IPS-15b (cell line): ENCODE measurements at regions not wholly inside any gene's neighbourhood (a gene's known extent, or its start where the extent isn't known, plus 50 kb on each side); places are given as distances from the start of the nearest gene placed in this dataset.
A peak's percentile ranks its signal among the peaks of the same experiment; 100 is the strongest.

Source experiments
- H3K27me3 ChIP-seq: one replicate; pipeline ENCODE4 v1.6.1; 2013; ENCODE audit warnings: low read length; ENCODE audit not compliant: control insufficient read depth, insufficient read depth
- H3K36me3 ChIP-seq: one replicate; pipeline ENCODE4 v1.6.1; 2013; ENCODE audit warnings: low read length; ENCODE audit not compliant: control insufficient read depth, insufficient read depth
- H3K4me1 ChIP-seq: one replicate; pipeline ENCODE4 v1.6.1; 2013; ENCODE audit warnings: mild to moderate bottlenecking, low read length; ENCODE audit not compliant: control insufficient read depth, insufficient read depth
- H3K4me3 ChIP-seq: one replicate; pipeline ENCODE4 v1.5.1; 2013; ENCODE audit warnings: low read depth, low read length
- H3K9ac ChIP-seq: one replicate; pipeline ENCODE4 v1.6.1; 2013; ENCODE audit warnings: low read depth, mild to moderate bottlenecking, low read length
- H3K9me3 ChIP-seq: one replicate; pipeline ENCODE4 v1.6.1; 2013; ENCODE audit warnings: mild to moderate bottlenecking, low read length; ENCODE audit not compliant: control insufficient read depth, insufficient read depth

DNA sequence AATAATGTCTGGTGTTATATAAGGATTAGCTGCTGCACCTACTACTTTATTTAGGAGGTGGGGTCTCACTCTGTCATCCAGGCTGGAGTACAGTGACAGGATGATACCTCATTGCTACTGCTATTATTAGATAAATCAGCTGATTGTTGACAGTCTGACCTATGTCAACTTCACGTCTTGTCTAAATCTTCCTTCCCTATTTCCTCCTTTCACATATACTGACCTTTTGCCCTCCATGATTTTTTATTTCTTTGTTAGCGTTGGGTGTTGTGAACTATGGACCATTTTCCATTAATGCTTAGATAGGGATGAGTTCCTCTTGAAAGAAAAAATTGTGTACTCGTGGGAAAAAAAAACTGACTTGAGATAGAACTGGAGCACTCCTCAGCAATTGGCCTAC is 109.9 kb upstream of the BEND6 start:
- Histone ChIP-seq H3K36me3 (no peaks in the 10 kb centered on the region), H3K4me3 (no peak overlapping the region), H3K9ac (no peak overlapping the region), H3K9me3 (no peaks in the 10 kb centered on the region), H3K4me1 (peaks cover 23% of the 10 kb centered on the region), H3K27me3 (no peaks in the 10 kb centered on the region)

DNA sequence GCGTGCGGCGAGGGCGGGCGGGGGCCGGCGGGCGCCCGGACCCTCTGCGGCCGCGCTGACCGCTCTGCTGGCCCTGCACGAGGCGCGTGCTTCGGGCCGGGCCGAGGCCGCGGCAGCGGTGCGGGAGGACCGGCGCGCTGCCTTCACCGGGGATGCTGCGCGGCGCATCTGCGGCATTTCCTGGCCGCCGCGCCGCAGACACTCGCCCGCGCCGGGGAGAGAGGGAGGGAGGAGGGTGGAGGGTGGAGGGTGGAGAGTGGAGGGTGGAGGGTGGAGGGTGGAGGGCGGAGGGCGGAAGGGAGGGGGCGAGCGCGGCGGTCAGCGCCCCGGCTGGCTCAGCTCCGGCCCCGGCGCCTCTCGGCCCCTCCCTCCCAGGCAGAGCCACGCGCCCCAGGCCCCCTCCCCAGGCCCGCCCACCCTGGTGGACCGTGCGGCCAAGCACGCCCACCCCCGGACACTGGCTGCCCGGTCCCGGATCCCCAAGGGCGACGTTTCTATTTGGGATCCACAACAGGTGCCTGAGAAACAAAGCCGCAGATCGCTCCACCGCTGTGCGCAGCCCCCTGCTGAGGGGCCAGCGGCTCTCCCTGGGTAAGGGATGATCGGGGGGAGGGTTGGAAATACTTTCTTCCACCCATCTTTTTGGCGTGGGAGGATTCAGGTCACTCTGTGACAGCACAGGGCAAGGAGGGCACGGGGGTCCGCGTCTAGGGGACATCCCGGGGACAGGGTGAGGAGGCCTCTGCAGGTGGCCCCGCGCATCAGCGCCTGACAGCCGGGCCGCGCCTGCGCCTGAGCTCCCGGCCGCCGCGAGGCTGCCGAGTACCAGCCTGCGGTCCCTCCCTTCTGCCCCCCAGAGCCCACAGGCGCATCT is 111.2 kb upstream of the BEND6 start:
- H3K36me3 ChIP-seq, result no peaks in the 10 kb centered on the region
- H3K9ac ChIP-seq, result peak overlapping the region; percentile 87
- H3K27me3 ChIP-seq, result no peaks in the 10 kb centered on the region
- peak overlapping the region; percentile 96 for H3K4me3 ChIP-seq
- H3K4me1 ChIP-seq, result peaks cover 25% of the 10 kb centered on the region
- no peaks in the 10 kb centered on the region for H3K9me3 ChIP-seq

DNA sequence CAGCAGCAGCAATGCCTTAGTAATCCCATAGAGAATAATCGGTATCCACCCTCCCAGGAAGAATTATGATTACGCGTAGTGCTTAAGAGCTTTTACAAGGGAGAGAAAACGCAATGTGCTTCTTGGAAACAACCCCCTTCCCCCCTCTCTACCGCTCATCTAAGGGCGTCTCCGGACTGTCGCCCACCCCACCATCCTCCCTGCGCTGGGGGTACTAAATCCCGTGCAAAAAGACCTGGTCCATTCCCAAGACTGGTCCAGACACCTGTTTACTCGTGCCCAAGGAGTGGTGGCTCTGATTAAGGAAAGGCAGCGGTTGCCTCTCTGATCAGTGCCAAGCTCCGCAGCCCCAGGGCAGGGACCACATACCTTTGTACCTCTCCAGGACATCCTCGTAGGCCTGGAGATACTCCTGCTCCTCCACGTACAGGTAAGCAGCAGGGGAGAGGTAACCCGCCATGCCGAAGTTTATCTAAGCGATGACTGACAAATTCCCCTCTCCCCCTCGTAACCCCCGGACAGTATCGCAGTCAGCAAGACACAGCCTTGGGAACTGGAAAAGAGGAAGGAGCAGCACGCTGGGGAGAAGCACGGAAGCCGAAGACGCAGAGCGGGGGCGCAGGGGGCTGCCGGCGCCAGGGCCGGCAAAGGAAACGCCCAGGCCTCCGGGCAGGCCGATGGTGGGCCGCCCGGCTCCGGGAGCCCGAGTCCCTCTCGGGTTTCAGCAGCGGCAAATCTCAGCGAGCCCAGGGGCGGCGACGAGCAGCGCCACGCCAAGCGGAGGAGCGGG is 112.0 kb upstream of the BEND6 start:
- H3K4me1 ChIP-seq, result peaks cover 25% of the 10 kb centered on the region
- H3K9ac ChIP-seq, result peak overlapping the region; percentile 87
- H3K4me3 ChIP-seq, result peak overlapping the region; percentile 96

DNA sequence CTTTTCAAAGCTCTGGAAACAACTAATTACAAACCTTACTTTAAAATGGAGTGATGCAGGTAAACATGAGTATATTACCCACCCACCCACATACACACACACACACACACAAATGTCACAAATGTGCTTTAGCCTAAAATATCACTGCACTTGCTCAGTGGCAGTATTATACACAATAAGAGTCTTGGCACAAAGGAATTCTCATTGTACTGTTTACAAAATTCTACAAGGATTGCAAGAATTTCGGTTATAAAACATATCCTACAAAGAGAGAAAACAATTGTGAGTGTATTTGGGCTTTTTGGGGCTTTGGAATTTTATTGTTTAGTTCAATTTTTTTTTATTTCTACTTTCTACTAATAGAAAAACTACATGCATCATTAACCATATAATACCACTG is 113.2 kb upstream of the BEND6 start:
- H3K27me3 ChIP-seq, result no peaks in the 10 kb centered on the region
- H3K4me1 ChIP-seq, result peaks cover 22% of the 10 kb centered on the region
- H3K4me3 ChIP-seq, result peak overlapping the region; percentile 96
- H3K9ac ChIP-seq, result peak overlapping the region; percentile 38
- H3K36me3 ChIP-seq, result no peaks in the 10 kb centered on the region
- no peaks in the 10 kb centered on the region for H3K9me3 ChIP-seq

More for the DNA sequence above, 112.0 kb upstream of the BEND6 start:
- Histone ChIP-seq H3K27me3 (no peaks in the 10 kb centered on the region), H3K36me3 (no peaks in the 10 kb centered on the region), H3K9me3 (no peaks in the 10 kb centered on the region)

DNA sequence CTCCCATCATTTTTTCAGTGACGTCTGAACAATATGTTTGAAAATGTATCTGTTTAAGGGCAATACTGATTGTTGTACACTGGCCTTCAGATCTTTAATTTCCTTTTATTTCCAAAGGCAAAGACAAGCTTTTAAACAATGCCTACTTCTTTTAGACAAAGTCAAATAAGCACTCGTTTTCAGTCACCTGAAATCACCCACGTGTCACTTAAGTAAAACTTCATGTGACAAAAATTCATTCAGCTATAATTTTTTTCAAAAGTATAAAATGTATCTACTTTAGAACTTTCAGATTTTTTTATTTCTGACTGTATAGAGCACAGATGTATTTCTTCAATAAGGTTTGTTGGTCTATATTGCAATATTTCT is 113.5 kb upstream of the BEND6 start:
- Histone ChIP-seq H3K27me3 (no peaks in the 10 kb centered on the region), H3K4me1 (peaks cover 22% of the 10 kb centered on the region), H3K36me3 (no peaks in the 10 kb centered on the region), H3K9me3 (no peaks in the 10 kb centered on the region), H3K9ac (no peak overlapping the region), H3K4me3 (peak overlapping the region; percentile 96)

DNA sequence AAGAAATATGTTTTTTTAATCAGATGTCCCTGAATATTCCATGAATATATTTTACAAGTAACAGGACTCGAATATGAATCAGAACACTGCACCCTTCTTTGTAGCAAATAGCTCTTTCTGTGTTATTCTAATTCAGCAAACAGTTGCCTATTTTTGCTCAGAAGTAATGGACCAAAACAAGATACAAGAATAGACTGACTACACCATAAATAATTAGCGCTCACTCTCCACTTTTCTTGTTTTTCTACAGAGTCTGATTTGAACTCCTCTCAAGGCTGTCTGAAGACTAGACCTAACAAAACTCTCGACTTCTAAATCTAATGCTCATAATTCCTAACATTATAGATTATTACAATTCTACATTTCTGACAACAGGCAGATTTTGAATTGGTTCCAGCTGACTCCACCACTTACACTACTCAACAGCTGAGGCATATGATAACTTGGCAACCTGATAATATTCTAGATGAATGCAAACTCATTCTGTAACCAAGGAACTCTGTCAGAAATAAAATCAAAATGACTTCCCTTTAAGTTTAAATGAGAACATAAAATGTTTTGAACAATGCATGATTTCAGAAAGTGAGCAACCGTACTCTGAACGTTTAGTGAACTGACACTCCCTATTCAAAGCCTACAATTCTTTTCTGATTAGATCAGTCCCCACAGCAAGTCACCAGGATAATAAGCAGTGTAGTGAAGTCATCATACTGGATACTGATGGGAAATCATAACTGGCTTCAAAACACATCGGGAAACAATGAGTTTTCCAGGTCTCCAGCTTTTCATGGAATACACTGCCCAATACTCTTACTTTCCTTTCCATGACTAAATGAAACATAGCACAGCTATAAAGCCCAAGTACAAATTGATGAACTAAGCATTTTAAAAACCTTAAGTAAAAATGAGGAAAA is 114.2 kb upstream of the BEND6 start:
- H3K4me3 ChIP-seq, result peak overlapping the region; percentile 10
- no peaks in the 10 kb centered on the region for H3K36me3 ChIP-seq
- no peaks in the 10 kb centered on the region for H3K27me3 ChIP-seq
- no peaks in the 10 kb centered on the region for H3K9me3 ChIP-seq
- peaks cover 22% of the 10 kb centered on the region for H3K4me1 ChIP-seq
- H3K9ac ChIP-seq, result peak overlapping the region; percentile 9

DNA sequence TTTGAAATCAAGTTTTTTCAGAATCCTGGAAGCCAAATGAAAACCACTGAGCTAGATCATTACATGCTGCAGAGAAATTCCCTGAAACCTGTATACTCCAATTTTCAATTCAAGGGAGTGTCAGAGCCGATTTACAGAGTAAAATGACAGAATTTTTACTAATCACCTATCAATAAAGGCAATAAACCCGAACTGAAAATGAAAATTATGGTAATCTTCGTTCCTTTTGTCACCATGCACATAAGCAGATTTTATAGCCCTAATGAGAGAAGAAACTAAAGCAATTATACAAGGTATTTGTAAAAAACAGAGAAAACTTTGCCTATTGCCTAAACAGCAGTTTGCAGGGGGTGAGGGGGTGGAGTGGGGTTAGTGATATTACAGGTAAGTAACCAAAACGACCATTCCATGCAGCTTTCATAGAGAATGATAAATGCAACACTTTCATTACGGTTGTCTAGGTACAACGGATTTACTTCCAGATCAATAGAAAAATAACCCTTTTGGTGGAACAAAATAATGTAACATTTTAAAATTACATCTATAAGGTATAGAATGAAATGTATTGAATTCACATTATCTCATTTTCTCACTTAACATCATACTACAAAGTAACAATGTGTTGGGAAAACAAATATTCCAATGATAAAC is 115.2 kb upstream of the BEND6 start:
- H3K36me3 ChIP-seq, result no peaks in the 10 kb centered on the region
- no peaks in the 10 kb centered on the region for H3K9me3 ChIP-seq
- H3K4me1 ChIP-seq, result peaks cover 20% of the 10 kb centered on the region
- no peak overlapping the region for H3K4me3 ChIP-seq
- no peak overlapping the region for H3K9ac ChIP-seq
- no peaks in the 10 kb centered on the region for H3K27me3 ChIP-seq

DNA sequence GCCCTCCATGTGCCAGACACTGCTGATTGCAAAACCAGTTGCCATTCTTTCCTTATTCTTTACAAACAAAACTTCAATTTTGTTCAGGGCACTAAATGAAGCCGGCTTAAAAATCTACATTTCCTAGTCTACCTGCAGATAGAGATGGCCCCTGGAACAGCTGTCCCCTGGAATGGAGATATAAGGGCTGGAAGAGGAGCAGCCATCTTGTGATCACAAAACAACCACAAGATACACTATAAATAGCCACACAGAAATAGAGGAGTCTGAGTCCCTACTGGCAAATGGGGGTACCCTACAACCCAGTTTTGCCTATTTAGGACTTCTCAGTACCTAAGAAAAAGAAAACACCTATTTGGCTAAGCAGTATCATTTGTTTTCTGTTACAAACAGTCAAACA is 115.9 kb upstream of the BEND6 start:
- no peak overlapping the region for H3K9ac ChIP-seq
- H3K4me3 ChIP-seq, result no peak overlapping the region

DNA sequence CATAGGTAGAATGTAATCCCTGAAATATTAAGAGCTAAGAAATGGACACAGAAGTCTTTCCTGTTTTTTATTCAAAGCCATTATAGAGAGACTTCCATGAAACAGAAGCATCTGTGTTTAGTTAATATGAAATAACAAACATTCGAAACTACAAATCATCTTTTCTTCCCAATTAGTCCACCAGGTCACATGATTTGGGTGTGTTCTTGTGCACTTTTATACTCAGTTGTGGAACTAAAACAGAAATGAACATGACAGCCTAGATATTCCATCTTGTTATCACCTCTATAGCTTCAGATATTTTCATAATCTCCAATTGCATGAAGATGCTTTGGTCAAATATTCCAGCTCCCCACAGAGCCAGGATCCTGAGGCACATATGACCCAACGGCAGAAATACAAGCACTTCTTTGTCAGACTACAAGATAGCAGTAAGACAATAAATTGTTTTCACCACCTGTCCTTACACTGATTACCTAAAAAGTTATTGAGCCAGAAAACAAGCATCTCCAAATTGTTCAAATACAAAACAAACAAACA is 116.8 kb upstream of the BEND6 start:
- H3K36me3 ChIP-seq, result no peaks in the 10 kb centered on the region
- H3K4me3 ChIP-seq, result no peak overlapping the region
- no peaks in the 10 kb centered on the region for H3K9me3 ChIP-seq

More for the DNA sequence above, 115.9 kb upstream of the BEND6 start:
- Histone ChIP-seq H3K4me1 (peaks cover 20% of the 10 kb centered on the region), H3K27me3 (no peaks in the 10 kb centered on the region), H3K9me3 (no peaks in the 10 kb centered on the region), H3K36me3 (no peaks in the 10 kb centered on the region)

DNA sequence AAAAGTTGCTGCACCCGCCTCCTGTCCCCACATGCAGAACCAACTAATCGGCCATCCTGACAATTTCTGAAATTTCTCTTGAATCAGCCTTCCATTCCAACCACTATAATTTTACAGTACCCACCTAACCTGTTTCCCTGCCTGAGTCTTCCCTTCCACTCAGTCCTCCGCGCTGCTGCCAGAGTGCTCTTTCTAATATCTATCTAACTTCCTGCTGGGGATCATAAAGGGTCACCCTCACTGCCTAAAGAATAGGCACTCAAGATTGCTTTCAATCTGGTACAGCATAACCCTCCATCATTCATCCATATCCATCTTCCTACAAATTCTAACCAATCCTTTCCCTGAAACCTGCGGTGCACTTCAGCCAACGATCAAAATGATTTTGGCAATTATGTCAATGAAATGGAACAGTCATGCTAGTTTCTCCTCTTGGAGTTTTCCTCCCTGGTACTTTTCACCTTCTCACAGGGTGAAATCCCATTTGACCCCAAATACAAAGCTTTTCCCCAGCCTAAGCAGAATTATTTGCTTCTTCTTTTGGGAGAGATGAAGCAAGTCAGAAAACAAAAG is 117.5 kb upstream of the BEND6 start:
- H3K9me3 ChIP-seq, result no peaks in the 10 kb centered on the region
- peaks cover 20% of the 10 kb centered on the region for H3K4me1 ChIP-seq
- no peak overlapping the region for H3K9ac ChIP-seq
- no peak overlapping the region for H3K4me3 ChIP-seq
- no peaks in the 10 kb centered on the region for H3K27me3 ChIP-seq
- no peaks in the 10 kb centered on the region for H3K36me3 ChIP-seq

More for the DNA sequence above, 116.8 kb upstream of the BEND6 start:
- H3K27me3 ChIP-seq, result no peaks in the 10 kb centered on the region
- peaks cover 20% of the 10 kb centered on the region for H3K4me1 ChIP-seq
- H3K9ac ChIP-seq, result no peak overlapping the region
